DMS53 (cell line): ENCODE measurements at regions not wholly inside any gene's neighbourhood (a gene's known extent, or its start where the extent isn't known, plus 50 kb on each side); places are given as distances from the start of the nearest gene placed in this dataset.

Experiments
- DNase-seq: peaks from one replicate; lab custom pipeline; 2025; lab: John Stamatoyannopoulos, UW

DNA sequence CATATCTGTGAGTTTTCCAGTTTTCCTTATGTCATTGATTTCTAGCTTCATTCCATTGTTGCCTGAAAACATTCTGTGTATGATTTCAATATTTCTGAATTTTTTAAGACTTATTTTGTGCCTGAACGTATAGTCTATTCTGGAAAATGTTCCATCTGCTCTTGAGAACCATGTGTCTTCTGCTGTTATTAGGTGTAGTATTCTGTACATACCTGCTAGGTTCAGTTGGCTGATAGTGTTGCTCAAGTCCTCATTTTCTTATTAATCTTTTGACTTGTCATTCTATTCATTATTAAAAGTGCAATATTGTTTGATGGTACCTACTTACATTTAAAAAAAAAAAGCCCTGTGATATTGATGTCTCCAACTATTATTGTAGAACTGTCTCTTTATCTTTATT lies 869.8 kb upstream of the MAN1A1 start:
- no peak for DNase-seq

DNA sequence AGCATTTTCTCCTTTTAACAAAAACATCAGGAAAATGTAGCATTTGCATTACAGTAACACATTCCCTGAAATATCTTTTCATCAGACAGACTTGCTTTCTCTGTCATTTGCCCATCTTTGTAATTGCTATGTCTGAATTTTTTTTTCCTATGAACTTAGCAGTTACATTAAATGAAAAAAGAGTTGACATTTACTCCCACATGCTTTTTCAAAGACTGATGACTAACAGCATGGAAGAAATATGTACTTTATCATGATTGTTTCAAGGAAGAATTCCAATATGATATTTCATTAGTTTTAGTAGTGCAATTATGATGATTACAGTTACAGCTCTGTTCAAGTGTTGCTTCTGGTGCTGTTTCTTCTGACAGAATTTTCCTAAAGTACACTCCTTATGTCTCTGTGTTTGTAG lies 864.5 kb upstream of the MAN1A1 start:
- DNase-seq, result no peak

DNA sequence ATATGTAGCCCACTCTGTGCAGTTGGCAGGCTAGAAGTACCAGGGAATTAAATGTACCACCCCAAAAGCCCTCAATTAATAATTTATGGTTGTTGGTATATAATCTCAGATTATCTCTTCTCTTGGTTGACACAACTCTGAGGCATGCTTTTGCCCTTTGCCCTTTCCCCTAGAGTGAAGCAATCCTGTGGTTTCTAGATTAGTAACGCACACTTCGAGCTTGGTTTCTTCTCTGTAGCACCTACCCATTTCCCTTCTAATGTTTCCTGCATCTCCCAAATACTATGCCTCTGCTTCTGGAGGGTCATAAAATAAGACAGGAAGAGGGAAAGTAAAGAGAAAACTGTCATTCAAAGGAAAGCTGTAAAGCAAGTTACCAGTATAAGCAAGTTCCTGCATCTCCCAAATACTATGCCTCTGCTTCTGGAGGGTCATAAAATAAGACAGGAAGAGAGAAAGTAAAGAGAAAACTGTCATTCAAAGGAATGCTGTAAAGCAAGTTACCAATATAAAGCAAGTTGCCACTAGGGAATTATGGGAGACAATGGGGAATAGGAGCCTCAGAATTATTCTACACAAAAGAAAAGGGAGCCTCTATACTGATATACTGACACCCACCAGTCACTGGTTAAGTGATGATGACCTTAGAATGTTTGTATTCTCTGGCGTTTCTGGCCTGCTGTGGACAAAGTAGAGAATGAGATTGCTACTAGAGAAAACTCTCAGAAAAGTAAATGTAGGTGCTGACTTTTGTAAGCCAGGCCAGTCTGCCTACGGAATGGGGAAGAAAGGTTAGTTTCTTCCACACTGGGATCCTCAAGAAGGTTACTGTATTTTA lies 862.6 kb upstream of the MAN1A1 start:
- DNase-seq, result no peak

DNA sequence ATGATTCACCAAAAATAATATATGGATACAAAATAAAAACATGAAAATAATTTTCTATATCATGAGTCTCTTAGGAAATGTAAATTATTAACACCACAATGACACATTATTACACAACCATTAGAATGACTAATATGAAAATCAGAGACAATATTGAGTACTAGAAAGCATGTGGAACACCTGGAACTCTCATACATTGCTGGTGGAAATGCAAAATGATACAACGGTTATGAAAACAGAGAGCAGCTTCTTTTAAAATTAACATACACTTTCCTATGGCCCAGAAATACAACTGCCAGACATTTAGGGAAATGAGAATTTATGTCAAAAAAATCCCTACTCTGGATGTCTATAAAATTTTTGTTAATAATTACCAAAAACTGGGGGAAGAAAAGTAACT lies 853.3 kb upstream of the MAN1A1 start:
- no peak for DNase-seq

DNA sequence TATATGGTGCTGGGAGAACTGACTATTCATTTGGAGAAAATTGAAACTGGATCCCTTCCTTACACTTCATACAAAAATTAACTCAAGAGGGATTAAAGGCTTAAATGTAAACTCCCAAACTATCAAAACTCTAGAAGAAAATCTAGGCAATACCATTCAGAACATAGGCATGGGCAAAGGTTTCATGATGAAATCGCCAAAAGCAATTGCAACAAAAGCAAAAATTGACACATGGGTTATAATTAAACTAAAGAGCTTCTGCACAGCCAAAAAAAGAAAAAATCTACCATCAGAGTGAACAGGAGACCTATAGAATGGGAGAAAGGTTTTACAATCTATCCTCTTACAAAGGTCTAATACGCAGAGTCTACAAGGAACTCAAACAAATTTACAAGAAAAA lies 851.3 kb upstream of the MAN1A1 start:
- DNase-seq, result no peak

DNA sequence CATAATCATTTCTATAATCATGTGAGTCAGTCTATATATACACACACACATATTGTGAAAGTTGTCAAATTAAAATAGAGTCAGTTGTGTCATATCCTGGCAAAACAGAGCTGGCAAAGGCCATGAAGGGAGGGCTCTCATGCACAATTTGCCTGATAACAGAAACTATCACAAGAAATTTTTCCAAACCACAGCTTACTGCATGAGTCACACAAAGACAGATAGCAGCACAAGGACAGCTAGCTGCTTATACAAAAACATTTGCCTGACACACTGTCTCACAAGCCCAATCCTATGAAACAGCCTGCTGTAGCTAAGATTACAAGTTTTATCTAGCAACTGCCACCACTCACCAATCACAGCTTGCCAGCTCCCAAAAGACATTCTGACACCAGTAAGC lies 848.5 kb upstream of the MAN1A1 start:
- no peak for DNase-seq

DNA sequence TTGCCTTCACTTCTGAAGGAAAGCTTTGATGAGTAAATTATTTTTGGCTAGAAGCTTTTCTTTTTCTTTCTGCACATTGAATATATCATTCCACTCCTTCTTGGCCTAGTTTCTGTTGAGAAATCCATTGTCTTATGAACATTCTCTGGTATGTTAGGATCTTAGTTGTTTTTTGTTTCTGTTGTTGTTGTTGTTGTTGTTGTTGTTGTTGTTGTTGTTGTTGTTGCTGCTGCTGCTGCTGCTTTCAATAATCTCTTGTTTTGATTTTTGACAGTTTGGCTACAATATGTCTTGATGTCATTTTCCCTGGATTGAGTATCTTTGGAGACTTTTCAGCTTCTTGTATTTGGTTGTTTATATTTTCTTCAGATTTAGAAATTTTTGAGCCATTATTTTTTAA lies 836.5 kb upstream of the MAN1A1 start:
- no peak for DNase-seq

DNA sequence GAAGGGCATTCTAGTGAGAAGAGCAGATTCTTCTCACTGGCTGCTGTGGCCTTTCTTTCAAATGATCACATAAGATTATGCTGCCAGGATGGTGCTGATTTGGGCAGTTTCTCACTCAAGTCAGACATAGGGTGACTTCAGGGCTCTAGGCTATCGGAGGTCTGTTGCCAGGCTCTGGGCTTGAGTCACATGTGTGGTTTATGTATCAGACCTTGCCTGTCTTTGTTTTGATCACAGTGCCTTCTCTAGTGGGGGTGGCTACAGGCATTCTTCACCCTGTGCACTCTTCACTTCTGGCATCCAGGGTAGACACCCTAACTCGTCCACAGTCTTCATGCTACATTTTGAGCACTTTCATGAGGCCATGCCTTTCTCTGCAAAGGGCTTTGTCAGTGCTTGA lies 823.7 kb upstream of the MAN1A1 start:
- DNase-seq, result no peak

DNA sequence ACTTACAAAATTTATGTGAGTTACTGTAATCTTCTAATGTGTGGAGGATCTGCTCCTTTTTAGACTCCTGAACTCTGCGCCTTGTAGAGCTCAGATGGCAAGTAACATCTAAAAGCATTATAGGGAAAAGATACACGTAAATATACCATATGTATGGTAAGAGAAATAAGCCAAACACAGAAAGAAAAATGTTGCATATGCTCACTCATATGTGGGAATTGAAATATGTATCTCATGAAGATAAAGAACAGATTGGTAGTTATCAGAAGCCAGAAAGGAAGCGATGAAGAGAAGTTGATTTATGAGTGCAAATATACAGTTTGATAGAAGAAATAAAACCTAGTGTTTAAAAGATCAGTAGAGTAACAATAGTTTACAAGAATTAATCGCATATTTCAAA lies 815.0 kb upstream of the MAN1A1 start:
- no peak for DNase-seq

DNA sequence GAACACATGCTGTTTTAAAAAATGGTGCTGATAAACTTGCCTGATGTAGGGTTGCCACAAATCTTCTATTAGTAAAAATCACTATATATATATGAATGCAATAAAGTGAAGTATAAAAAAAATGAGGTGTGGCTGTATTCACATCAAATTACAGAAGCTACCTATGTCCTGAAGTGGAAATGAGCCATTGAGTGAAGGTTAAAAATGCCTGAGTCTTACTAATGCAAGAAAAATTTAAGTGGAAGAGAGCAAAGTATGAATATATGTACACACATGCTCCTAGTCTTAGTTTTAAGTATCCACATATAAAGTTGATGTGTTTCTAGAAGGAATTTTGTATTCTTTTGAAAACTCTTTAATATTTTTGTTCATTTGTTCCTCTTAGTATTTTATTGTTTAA lies 808.3 kb upstream of the MAN1A1 start:
- no peak for DNase-seq

DNA sequence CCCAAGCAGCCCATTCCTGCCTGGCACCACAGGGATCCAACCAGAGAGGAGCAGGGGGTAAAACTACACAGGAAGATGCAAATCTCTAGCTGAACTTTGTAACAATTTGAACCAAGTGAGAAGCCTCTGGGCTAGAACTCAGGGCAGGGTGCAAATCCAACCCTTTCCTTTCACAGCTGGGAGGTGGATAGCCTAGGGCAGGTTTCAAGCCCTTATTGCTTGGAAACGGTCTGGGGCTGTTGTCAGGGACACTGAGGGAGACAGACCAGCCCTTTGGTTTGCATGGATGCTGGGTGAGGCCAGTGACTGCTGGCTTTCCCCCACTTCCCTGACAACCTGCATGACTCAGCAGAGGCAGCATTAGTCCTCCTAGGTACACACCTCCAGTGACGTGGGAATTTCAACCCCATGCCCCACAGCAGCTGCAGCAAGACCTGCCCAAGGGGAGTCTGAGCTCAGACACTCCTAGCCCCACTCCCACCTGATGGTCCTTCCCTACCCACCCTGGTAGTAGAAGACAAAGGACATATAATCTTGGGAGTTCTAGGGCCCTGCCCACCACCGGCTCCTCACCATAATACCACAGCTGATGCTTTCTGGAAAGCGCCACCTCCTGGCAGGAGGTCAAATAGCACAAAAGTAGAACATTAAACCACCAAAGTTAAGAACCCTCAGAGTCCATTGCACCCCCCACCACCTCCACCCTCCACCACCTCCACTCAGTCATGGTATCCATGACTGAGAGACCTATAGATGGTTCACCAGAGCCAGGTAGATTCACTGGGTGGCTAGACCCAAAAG lies 797.7 kb upstream of the MAN1A1 start:
- DNase-seq, result peak; percentile 6

DNA sequence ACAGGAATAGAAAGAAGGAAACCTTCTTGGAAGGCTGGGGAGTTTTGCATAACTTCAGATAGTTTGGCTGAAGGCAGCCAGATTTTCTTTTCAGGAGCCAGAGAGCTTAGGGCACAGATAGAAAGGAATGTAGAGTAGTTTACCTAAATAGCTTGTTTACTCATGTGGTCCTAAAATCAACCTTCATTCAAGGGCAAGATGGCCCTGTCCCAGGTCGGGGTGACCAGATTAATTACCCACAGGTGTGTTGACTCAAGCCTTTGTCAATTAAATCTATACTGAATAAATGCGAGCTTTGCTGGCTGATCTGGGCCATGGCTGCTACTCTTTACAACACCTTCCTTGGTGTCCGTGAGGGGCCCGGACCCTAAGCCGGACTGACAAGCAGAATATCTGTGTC lies 792.0 kb upstream of the MAN1A1 start:
- DNase-seq, result no peak

DNA sequence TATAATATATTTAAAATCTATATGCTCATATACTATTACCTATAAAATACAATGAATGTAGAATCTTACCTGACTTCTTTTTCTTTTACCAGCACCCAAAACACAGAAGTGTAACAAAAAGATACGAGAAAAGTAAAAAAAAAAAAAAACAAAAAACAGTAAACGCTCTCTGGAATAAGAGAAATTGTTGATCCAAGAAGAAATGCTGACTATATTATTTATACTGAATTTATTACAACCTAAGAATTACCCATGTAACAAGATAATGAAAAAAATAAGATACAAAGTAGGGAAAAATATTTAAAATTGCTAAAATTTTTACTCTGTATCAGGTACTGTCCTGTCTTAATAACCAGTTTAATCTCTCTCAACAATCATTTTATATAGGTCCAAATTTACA lies 787.9 kb upstream of the MAN1A1 start:
- no peak for DNase-seq

DNA sequence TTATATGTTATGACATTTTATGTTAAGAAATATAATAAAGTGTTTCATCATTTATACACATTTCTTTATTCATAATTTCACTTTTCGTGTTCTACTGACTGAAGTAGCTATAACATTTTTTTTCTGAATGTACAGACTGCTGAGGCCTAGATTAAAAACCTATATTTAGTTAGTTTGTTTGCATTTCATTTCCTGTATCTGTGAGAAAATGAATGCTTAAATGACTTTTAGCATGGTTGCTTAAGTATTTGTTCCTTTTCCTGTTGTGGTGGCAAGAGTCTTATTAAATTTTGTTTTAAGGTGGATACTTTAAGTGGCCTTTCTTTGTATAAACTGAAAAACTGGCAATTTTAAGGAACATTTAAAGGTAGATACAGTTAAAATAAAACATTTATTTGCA lies 779.7 kb upstream of the MAN1A1 start:
- DNase-seq, result peak; percentile 2

DNA sequence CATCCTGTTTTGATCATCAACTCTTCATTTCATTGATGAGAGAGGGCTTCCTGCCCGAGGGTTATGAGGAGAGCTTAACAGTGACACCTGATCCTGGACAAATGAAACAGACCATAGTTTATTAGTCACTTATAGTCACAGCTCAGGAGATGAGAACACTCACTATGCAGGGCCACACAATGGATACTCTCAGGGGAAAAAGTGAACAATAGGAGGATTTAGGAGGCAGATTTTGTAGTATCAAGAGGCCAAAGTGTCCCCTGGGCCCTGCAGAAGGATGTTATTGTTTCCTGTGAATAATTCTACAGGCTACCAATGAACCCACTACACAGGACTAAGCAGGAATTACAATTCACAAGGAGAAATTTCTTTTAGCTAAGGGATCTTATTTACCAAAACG lies 772.8 kb upstream of the MAN1A1 start:
- DNase-seq, result peak; percentile 86

DNA sequence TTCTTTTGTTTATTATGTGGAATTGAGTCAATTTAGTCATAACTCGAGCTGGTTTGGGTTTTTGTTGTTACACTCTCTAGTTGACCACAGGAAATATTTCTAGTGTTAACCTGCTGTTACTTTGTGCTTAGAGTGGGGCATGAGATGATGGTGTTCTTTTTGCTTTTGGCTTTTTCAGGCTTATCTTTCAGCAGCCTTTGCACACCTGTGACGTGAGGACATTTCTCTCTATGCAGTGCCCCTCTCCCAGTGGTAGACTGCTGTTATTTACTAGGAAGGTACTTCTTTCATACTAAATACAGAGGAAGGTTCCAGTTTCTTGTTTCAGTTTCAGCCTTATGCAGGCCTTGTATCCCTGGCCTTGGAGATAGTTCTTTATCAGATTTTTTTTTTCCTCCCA lies 766.8 kb upstream of the MAN1A1 start:
- no peak for DNase-seq

DNA sequence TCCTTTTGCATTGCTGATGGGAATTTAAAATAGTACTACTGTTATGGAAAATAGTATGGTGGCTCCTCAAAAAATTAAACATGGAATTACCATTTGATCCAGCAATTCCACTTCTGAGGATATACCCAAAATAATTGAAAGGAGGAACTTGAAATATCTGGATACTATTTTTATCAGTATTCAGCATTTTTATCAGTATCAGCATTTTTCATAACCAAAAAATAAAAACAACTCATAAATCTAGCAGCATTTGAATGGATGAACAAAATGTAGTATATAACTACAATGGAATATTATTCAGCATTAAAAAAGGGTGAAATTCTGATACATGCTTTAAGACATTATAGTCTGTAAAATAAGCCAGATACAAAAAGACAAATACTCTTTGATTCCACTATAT lies 763.4 kb upstream of the MAN1A1 start:
- DNase-seq, result no peak

DNA sequence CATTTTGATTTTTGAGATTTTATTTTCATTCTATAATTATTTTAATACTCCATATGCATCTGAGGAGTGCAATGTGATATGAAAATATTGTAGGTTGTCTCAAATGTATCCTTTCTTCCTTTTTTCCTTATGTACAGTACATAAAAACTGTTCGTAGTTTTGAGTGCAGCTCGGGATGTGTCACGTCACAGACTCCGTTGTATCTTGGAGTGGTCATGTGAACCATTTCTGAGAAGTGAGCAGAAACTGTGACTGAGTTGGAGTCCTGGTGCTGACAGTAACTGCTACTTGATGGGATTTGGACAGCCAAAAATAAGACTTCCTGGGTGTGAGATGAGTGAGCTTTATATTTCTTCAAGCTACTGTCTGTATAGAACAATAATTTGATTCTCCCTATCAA lies 761.4 kb upstream of the MAN1A1 start:
- DNase-seq, result no peak

DNA sequence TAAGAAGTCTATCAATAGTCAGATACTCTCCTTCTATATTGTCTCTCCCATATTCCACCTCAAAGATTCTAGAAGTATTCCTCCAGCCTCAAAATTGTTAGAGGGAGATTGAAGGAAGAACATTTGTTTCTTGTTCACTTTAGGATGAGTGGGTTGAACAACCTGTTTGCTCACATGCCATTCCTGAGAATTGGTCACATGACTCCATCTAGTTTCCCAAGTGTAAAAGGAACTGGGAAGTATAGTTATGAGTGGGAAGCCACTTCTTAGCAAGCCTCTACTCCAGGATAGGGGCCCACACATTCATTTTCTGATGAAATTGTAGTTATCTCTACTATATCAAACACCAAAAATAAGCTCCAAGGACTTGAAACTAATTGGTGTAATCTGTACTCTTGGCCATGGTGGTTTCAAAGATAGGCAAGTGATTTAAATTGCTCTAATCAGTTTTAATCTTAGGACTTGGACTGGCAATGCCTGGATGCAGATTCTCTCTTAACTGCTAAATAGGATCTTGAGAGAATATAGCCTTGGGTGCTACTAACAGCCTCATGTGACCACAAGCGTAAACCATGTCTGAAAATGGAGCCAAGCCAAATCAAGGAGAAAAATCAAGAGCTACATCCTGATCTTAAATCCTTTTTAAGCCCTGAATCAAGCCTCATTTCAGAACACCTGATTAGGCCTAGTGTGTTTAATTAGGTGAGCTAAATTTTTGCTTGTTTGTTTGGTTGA lies 758.7 kb upstream of the MAN1A1 start:
- peak; percentile 45 for DNase-seq

DNA sequence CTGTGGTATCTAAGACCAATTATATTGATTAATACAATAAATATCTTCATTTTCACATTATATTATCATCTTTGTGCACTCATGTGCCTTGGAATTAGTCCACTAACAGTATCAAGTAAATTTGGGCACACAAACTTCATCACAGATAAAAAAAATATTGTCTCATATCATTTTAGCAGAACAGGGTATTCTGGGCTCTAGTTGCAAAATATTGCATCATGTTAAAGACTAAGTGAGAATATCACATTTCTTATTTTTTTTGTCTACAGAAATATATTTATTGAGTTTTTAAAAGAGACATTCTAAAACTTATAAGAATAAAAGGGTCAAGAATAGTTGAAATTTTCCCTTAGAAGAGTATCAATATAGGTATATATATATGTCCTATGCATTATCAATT lies 754.1 kb upstream of the MAN1A1 start:
- DNase-seq, result no peak

DNA sequence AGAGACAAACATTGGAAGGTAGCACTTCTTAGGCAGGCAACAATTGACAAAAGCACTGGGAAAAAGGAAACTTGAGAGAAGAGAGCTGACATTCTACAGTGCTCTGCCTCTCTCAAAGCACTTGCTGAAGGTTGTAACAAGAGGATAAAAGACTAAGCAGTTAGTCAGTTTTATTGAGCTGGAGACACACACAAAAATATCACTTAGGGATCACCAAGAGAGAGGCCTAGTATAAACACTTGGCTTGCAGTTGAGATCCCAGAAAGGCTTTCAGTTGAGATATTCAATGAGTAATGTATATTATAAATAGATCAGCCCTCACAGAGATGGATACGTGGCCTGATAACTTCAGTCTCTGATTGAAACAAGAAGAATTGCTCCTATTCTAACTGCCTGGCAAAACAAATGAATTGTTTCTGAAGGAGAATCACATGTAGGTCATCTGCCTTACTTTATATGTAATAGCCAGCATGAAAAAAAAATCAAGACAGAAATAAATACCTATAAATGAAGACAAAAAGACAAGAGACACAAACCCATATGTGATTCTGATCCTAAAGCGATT lies 747.2 kb upstream of the MAN1A1 start:
- DNase-seq, result no peak

DNA sequence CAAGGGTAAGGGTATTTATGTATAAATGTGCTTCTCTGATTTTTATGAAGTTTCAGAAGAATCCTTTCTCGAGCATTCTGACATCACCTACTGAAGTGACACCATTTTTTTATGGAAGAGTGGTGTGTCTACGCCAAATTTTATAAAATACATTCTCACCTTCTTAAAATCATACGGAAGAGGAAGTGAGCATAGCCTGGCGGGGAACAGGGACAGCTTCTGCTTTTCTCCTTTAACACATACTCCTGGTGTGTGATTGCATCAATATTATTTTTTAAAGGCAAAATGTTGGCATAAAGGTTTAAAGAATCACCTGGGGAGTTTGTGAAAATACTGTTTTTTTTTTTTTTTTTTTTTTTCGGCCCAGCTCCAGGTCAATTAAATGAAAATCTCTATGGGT lies 733.6 kb upstream of the MAN1A1 start:
- no peak for DNase-seq

DNA sequence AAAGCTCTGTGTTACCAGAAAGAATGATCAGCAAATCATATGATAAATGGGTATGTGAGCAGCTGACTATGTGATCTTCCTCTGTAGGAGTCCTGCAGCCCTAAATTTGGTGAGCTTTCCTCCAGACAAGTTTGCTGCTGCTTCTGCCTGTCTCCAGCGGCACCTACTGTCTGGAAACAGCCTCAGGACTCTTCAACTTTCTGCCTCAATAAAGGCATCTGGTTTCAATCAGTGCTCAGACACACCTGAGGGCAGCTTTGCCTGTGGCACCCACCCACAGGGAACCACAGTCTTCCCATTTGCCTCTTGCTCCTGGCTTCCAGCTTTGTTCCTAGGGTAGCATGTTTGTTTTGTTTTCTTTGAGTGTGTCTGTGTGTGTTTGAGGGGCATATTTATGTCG lies 727.9 kb upstream of the MAN1A1 start:
- DNase-seq, result no peak
